IMR-90 (cell line): ENCODE measurements at regions not wholly inside any gene's neighbourhood (a gene's known extent, or its start where the extent isn't known, plus 50 kb on each side); places are given as distances from the start of the nearest gene placed in this dataset.

Experiments used
- ATAC-seq: fragments of 200-7000 bp; cut with Tn5 transposase; 2 replicates; pipeline ENCODE4 v1.9.1; 2020; ENCODE audit warnings: low read depth, mild to moderate bottlenecking, moderate library complexity
- BruUV-seq: library from RNA; stranded (reverse); fragments of 400-500 nt; replicated peaks from 2 replicates; lab custom pipeline; 2021; lab: Mats Ljungman, UMichigan
- CTCF ChIA-PET: fragments of 300-600 bp; formaldehyde crosslinking; extraction: SDS; loops from one replicate; lab custom pipeline; 2021; ENCODE audit warnings: antibody characterized with exemption; lab: Yijun Ruan, JAX
- POLR2A ChIA-PET: fragments of 300-600 bp; sonication (Branson Sonifier 250); formaldehyde crosslinking; loops from one replicate; lab custom pipeline; 2022; ENCODE audit warnings: antibody characterized with exemption; ENCODE audit not compliant: unreplicated experiment; lab: Charles Lee
- DNase-seq: peaks from one replicate; pipeline ENCODE4 v3.0.0; 2013
- H2AFZ ChIP-seq: replicated peaks from 2 replicates; pipeline ENCODE3; 2013; ENCODE audit warnings: low read length, mild to moderate bottlenecking; ENCODE audit not compliant: poor library complexity
- H2AK5ac ChIP-seq: 2 replicates; pipeline ENCODE4 v1.6.1; 2013; ENCODE audit warnings: low read depth, low read length, inconsistent platforms
- H2AK9ac ChIP-seq: replicated peaks from 2 replicates; pipeline ENCODE3; 2013; ENCODE audit warnings: mild to moderate bottlenecking, low read depth, low read length, moderate library complexity; ENCODE audit not compliant: poor library complexity
- H2BK120ac ChIP-seq: 2 replicates; pipeline ENCODE4 v1.6.1; 2013; ENCODE audit warnings: low read depth, low read length, inconsistent platforms
- H2BK15ac ChIP-seq: 3 replicates; pipeline ENCODE4 v1.6.1; 2013; ENCODE audit warnings: low read depth, low read length, inconsistent platforms
- H2BK20ac ChIP-seq: 2 replicates; pipeline ENCODE4 v1.6.1; 2013; ENCODE audit warnings: low read depth, mild to moderate bottlenecking, inconsistent platforms, low read length, moderate library complexity
- H2BK5ac ChIP-seq: 2 replicates; pipeline ENCODE4 v1.6.1; 2013; ENCODE audit warnings: mild to moderate bottlenecking, low read depth, low read length, inconsistent platforms; ENCODE audit not compliant: poor library complexity, severe bottlenecking
- H3K14ac ChIP-seq: replicated peaks from 2 replicates; pipeline ENCODE4 v1.6.1; 2013; ENCODE audit warnings: low read depth, low read length, inconsistent platforms
- H3K18ac ChIP-seq: 2 replicates; pipeline ENCODE4 v1.6.1; 2013; ENCODE audit warnings: low read depth, low read length, control low read depth
- H3K23ac ChIP-seq: 2 replicates; pipeline ENCODE4 v1.6.1; 2013; ENCODE audit warnings: low read depth, low read length, inconsistent platforms
- H3K27ac ChIP-seq: 2 replicates; pipeline ENCODE4 v1.5.1; 2013; ENCODE audit warnings: mild to moderate bottlenecking, control low read depth, low read length; ENCODE audit not compliant: insufficient read depth
- H3K27me3 ChIP-seq: 2 replicates; pipeline ENCODE4 v1.6.1; 2013; ENCODE audit warnings: low read length; ENCODE audit not compliant: control insufficient read depth, insufficient read depth
- H3K36me3 ChIP-seq: 2 replicates; pipeline ENCODE4 v1.6.1; 2013; ENCODE audit warnings: low read length, mixed read lengths; ENCODE audit not compliant: control insufficient read depth, insufficient read depth
- H3K4ac ChIP-seq: 2 replicates; pipeline ENCODE4 v1.6.1; 2013; ENCODE audit warnings: low read depth, low read length, inconsistent platforms
- H3K4me1 ChIP-seq: 2 replicates; pipeline ENCODE4 v1.6.1; 2013; ENCODE audit warnings: low read length, mixed read lengths; ENCODE audit not compliant: control insufficient read depth, insufficient read depth
- H3K4me2 ChIP-seq: 2 replicates; pipeline ENCODE4 v1.6.1; 2013; ENCODE audit warnings: low read depth, mild to moderate bottlenecking, control low read depth, low read length, moderate library complexity
- H3K4me3 ChIP-seq: 2 replicates; pipeline ENCODE4 v1.5.1; 2013; ENCODE audit warnings: low read depth, mild to moderate bottlenecking, control low read depth, low read length, moderate library complexity; ENCODE audit not compliant: insufficient read depth
- H3K56ac ChIP-seq: 2 replicates; pipeline ENCODE4 v1.6.1; 2013; ENCODE audit warnings: low read length, inconsistent platforms; ENCODE audit not compliant: insufficient read depth; ENCODE audit errors: extremely low read depth
- H3K79me1 ChIP-seq, 2 experiments: 2 replicates each; pipeline ENCODE4 v1.6.1; 2013; ENCODE audit warnings: low read length in 2 of 2, inconsistent platforms in 1 of 2, low read depth in 1 of 2
- H3K9ac ChIP-seq: 2 replicates; pipeline ENCODE4 v1.6.1; 2013; ENCODE audit warnings: low read depth, low read length, control low read depth
- H3K9me1 ChIP-seq: 2 replicates; pipeline ENCODE4 v1.6.1; 2013; ENCODE audit warnings: low read length, inconsistent platforms; ENCODE audit not compliant: insufficient read depth
- H3K9me3 ChIP-seq: 2 replicates; pipeline ENCODE4 v1.6.1; 2013; ENCODE audit warnings: low read length; ENCODE audit not compliant: control insufficient read depth, insufficient read depth
- H4K20me1 ChIP-seq: 2 replicates; pipeline ENCODE4 v1.6.1; 2013; ENCODE audit warnings: low read length, inconsistent platforms; ENCODE audit not compliant: insufficient read depth
- H4K5ac ChIP-seq: 2 replicates; pipeline ENCODE4 v1.6.1; 2013; ENCODE audit warnings: mild to moderate bottlenecking, low read depth, low read length, control low read depth
- H4K8ac ChIP-seq, 2 experiments: 2 replicates each; pipeline ENCODE4 v1.6.1; 2013; ENCODE audit warnings: low read depth in 2 of 2, low read length in 2 of 2, control low read depth in 1 of 2, inconsistent platforms in 1 of 2
- H4K91ac ChIP-seq: 2 replicates; pipeline ENCODE4 v1.6.1; 2013; ENCODE audit warnings: low read depth, low read length, inconsistent platforms; ENCODE audit not compliant: insufficient read depth
- BHLHE40 ChIP-seq: fragments of 150-350 bp; IDR thresholded peaks from 2 replicates; pipeline ENCODE4 v1.6.1; 2016; ENCODE audit warnings: mild to moderate bottlenecking, low read depth, low read length
- CEBPB ChIP-seq: IDR thresholded peaks from 2 replicates; pipeline ENCODE4 v1.6.1; 2012; ENCODE audit warnings: low read depth, low read length, improper control_type of control experiment
- MXI1 ChIP-seq: IDR thresholded peaks from 2 replicates; pipeline ENCODE4 v1.6.1; 2012; ENCODE audit warnings: low read depth, mild to moderate bottlenecking, low read length, moderate library complexity, borderline replicate concordance
- WGBS, 2 experiments: methylation state at CpG; one replicate each; pipeline versions ENCODE4 v1.1.5 to v1.1.7; 2013; ENCODE audit warnings: missing lambda C conversion rate in 2 of 2; ENCODE audit not compliant: insufficient read length in 1 of 2; ENCODE audit errors: extremely low coverage in 2 of 2; 5-methylcytosine and 5-hydroxymethylcytosine counted together
- dilution Hi-C: fragments of 300-500 bp; cut with HindIII; formaldehyde crosslinking; loops from one replicate; pipeline ENCODE4 v1.14.3; 2018; ENCODE audit warnings: low sequenced_read_pairs; ENCODE audit not compliant: unreplicated experiment
- in situ Hi-C: fragments of 300-500 bp; cut with MboI; formaldehyde crosslinking; loops from 3 replicates; pipeline ENCODE4 v1.14.3; 2019; ENCODE audit warnings: low sequenced_read_pairs, inconsistent platforms, mixed read lengths
- intact Hi-C: fragments of 100-400 bp; cut with micrococcal nuclease; formaldehyde crosslinking; loops from 2 replicates; pipeline ENCODE4 v1.10.0; 2022

DNA sequence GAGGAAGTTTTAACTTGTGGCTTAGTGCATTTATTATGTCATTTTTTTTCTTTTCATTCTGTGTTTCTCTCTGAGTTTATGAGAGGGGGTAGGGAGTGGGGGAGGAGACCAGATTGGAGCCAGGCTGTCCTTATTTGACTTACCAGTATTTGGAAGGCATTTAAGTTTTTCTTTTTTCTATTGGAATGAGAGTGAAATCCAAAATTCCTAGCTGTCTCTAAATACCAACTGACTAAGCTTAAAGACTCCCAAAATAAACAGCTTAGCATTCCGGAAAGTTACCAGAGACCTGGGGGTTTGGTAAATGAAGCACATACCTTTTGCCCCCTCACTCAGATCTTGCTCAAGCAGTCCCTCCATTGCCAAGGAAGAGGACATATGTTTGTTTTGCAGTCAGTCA, 581.9 kb upstream of the BRINP1 start:
- Histone ChIP-seq H3K4me3 (no peak overlapping the region), H3K27ac (peak overlapping the region; percentile 99; the same call in 1 of the 2 replicates), H3K9me1 (peaks cover 8% of the 10 kb centered on the region; the same call in 1 of the 2 replicates), H3K36me3 (no peaks in the 10 kb centered on the region), H4K8ac (peak overlapping the region in 1 of 2 experiments; percentile 74; a peak in 3 of 4 replicates), H3K4ac (peak overlapping the region; percentile 87), H2BK15ac (peak overlapping the region; percentile 99; the same call in 2 of the 3 replicates), H2AK9ac (no peak overlapping the region), H3K14ac (peak overlapping the region; percentile 48; the same call in 1 of the 2 replicates), H3K9me3 (no peaks in the 10 kb centered on the region), H4K91ac (peak overlapping the region; percentile 95; the same call in 1 of the 2 replicates), H2BK5ac (peak overlapping the region; percentile 87), H4K20me1 (no peaks in the 10 kb centered on the region), H3K23ac (peak overlapping the region; percentile 85; the same call in 1 of the 2 replicates), H3K9ac (peak overlapping the region; percentile 55; the same call in 1 of the 2 replicates), H2BK20ac (peak overlapping the region; percentile 64), H3K56ac (peak overlapping the region; percentile 88; the same call in 1 of the 2 replicates), H2AK5ac (no peak overlapping the region), H4K5ac (no peak overlapping the region), H3K4me1 (peaks cover 16% of the 10 kb centered on the region), H2BK120ac (peak overlapping the region; percentile 97), H3K79me1 (no peaks in the 10 kb centered on the region), H3K4me2 (peak overlapping the region; percentile 72), H3K27me3 (no peaks in the 10 kb centered on the region), H3K18ac (peak overlapping the region; percentile 94; the same call in 1 of the 2 replicates), H2AFZ (no peak overlapping the region)
- intact Hi-C loops (loop anchor here (1.0 kb wide), 1 partner anchor 12 kb away; no protein-coding TSS in a partner anchor), dilution Hi-C loops (no loop called here), in situ Hi-C loops (no loop called here)
- POLR2A ChIA-PET = interaction anchor here (0.6 kb wide), 1 partner anchor 415 kb away, joined by 4 read pairs; no protein-coding TSS in a partner anchor
- CTCF ChIA-PET = interaction anchor here (0.6 to 3.1 kb wide), 3 partner anchors 18 to 383 kb away, joined by 3 to 21 read pairs (median 3); no protein-coding TSS in a partner anchor
- DNase-seq (peak; percentile 72), ATAC-seq (peak; percentile 82)
- TF ChIP-seq BHLHE40 (no peak), MXI1 (no peak), CEBPB (peak; percentile 67)
- no TSS peak for BruUV-seq
- WGBS, 2 experiments = no CpG with 5 or more reads among the region's 1 CpG
